HUDEP-2 (cell line): ENCODE measurements at regions not wholly inside any gene's neighbourhood (a gene's known extent, or its start where the extent isn't known, plus 50 kb on each side); places are given as distances from the start of the nearest gene placed in this dataset.
"Not testable (repeated sequence)": the region's sequence is repeated elsewhere in the genome, so short reads cannot be mapped to it uniquely, and the experiment has no call there.

Source experiments
- DNase-seq, 76 experiments: peaks; one replicate each; lab custom pipeline; 2025; ENCODE audit not compliant: unreplicated experiment in 76 of 76; lab: John Stamatoyannopoulos, UW

GRCh38 chr6:119845161-119845560 is 495.6 kb upstream of the MAN1A1 start:
- no peak for DNase-seq

GRCh38 chr6:119844387-119844786 is 494.8 kb upstream of the MAN1A1 start:
- no peak for DNase-seq

- no peak for DNase-seq
Measured at GRCh38 chr6:119842191-119842590, 492.6 kb upstream of the MAN1A1 start.

GRCh38 chr6:119838043-119838442 is 488.5 kb upstream of the MAN1A1 start:
- DNase-seq: no peak

- DNase-seq: no peak
Measured at GRCh38 chr6:119834418-119834817, 484.9 kb upstream of the MAN1A1 start.

- DNase-seq: no peak
Measured at GRCh38 chr6:119832411-119832810, 482.9 kb upstream of the MAN1A1 start.

GRCh38 chr6:119830494-119831295 is 481.1 kb upstream of the MAN1A1 start:
- DNase-seq: no peak

- no peak for DNase-seq
Measured at GRCh38 chr6:119830069-119830468, 480.5 kb upstream of the MAN1A1 start.

- DNase-seq: not testable (repeated sequence)
Measured at GRCh38 chr6:119829499-119829898, 479.9 kb upstream of the MAN1A1 start.

GRCh38 chr6:119829006-119829405 is 479.4 kb upstream of the MAN1A1 start:
- no peak for DNase-seq

- DNase-seq: no peak
Measured at GRCh38 chr6:119821380-119821779, 471.8 kb upstream of the MAN1A1 start.

GRCh38 chr6:119818876-119819275 is 469.3 kb upstream of the MAN1A1 start:
- DNase-seq: no peak

- DNase-seq: no peak
Measured at GRCh38 chr6:119814609-119815400, 465.2 kb upstream of the MAN1A1 start.

- no peak for DNase-seq
Measured at GRCh38 chr6:119802464-119802863, 452.9 kb upstream of the MAN1A1 start.

- no peak for DNase-seq
Measured at GRCh38 chr6:119801056-119801455, 451.5 kb upstream of the MAN1A1 start.

GRCh38 chr6:119800526-119800925 is 451.0 kb upstream of the MAN1A1 start:
- DNase-seq: no peak

- DNase-seq: no peak
Measured at GRCh38 chr6:119799596-119800509, 450.3 kb upstream of the MAN1A1 start.

- DNase-seq: no peak
Measured at GRCh38 chr6:119791736-119792135, 442.2 kb upstream of the MAN1A1 start.

- DNase-seq: no peak
Measured at GRCh38 chr6:119781365-119781764, 431.8 kb upstream of the MAN1A1 start.

- no peak for DNase-seq
Measured at GRCh38 chr6:119768201-119768600, 418.6 kb upstream of the MAN1A1 start.
